ENCODE measurements at regions not wholly inside any gene's neighbourhood (a gene's known extent, or its start where the extent isn't known, plus 50 kb on each side); places are given as distances from the start of the nearest gene placed in this dataset.

- FAIRE-seq: no peak
- WGBS, 2 experiments (ENCODE audit: extremely low coverage in 1 of 2, insufficient coverage in 1 of 2, insufficient read length in 1 of 2, insufficient replicate concordance in 2 of 2, low coverage in 1 of 2, low lambda C conversion rate in 2 of 2, missing lambda C conversion rate in 1 of 2): 100% methylated on average over 1 of the region's 1 CpG; no CpG with 5 or more reads in 1 of the 2 experiments
- TF ChIP-seq HDAC6 (IDR thresholded peaks at IDR 0.05; ENCODE audit: low read depth, low read length): no peak
- no peak for TF ChIP-seq SP2 (IDR thresholded peaks at IDR 0.05; ENCODE audit: low read length)
- no peak for TF ChIP-seq EGR1 (IDR thresholded peaks at IDR 0.05; ENCODE audit: borderline replicate concordance, low read depth, low read length)
- no peak for TF ChIP-seq CTBP2 (IDR thresholded peaks at IDR 0.05; ENCODE audit: borderline replicate concordance, insufficient read depth, insufficient read length, low read length)
Observed at GRCh38 chr3:124567179-124567578, 163.1 kb upstream of the UMPS start.

More at GRCh38 chr3:124567179-124567578, 163.1 kb upstream of the UMPS start:
- Histone ChIP-seq H2BK15ac (ENCODE audit: low read length) (no peak overlapping the region), H3K18ac (ENCODE audit: extremely low read depth, low read length) (no peak overlapping the region), H3K79me1 (ENCODE audit: low read depth, low read length) (no peaks in the 10 kb centered on the region), H3K9ac (replicated peaks in 1 of 4; ENCODE audit: extremely low read depth in 1 of 4, low read depth in 3 of 4, low read length in 3 of 4) (no peak overlapping the region), H2AFZ (ENCODE audit: low read length) (no peak overlapping the region), H4K8ac (ENCODE audit: extremely low read depth, insufficient read depth, low read length) (no peak overlapping the region), H3K4ac (replicated peaks; ENCODE audit: insufficient read length, low read depth, low read length) (no peak overlapping the region), H2AK5ac (ENCODE audit: low read depth, low read length) (no peak overlapping the region), H3K4me3 (ENCODE audit: extremely low read depth in 1 of 4, insufficient read depth in 2 of 4, low read depth in 3 of 4, low read length in 4 of 4) (no peak overlapping the region), H3K79me2 (ENCODE audit: control insufficient read depth in 1 of 2, insufficient read depth in 2 of 2, low read length in 2 of 2) (no peaks in the 10 kb centered on the region), H3K23me2 (ENCODE audit: low read depth, low read length) (no peaks in the 10 kb centered on the region), H3K4me1 (replicated peaks in 1 of 4; ENCODE audit: control insufficient read depth in 3 of 4, insufficient read depth in 4 of 4, low read length in 3 of 4) (no peaks in the 10 kb centered on the region; a peak in 1 of 7 replicates), H2BK12ac (ENCODE audit: low read depth, low read length) (no peak overlapping the region), H3K36me3 (ENCODE audit: control insufficient read depth in 2 of 4, insufficient read depth in 4 of 4, low read length in 3 of 4) (no peaks in the 10 kb centered on the region), H3K23ac (ENCODE audit: insufficient read length) (no peak overlapping the region), H2BK5ac (ENCODE audit: low read depth, low read length) (no peak overlapping the region), H3K9me3 (ENCODE audit: insufficient read depth in 2 of 2, low read depth in 1 of 2, low read length in 1 of 2) (no peaks in the 10 kb centered on the region), H4K5ac (ENCODE audit: insufficient read length, low read depth, low read length) (no peak overlapping the region), H2BK120ac (replicated peaks; ENCODE audit: low read depth, low read length) (no peak overlapping the region), H3K27ac (ENCODE audit: low read depth, low read length) (no peak overlapping the region), H3K14ac (ENCODE audit: insufficient read length) (no peak overlapping the region), H4K91ac (replicated peaks; ENCODE audit: insufficient read length, low read length) (no peak overlapping the region), H4K20me1 (replicated peaks in 1 of 2; ENCODE audit: control insufficient read depth in 1 of 2, insufficient read depth in 2 of 2, low read length in 2 of 2) (no peaks in the 10 kb centered on the region), H3K56ac (replicated peaks; ENCODE audit: insufficient read length, low read depth, low read length) (no peak overlapping the region), H2BK20ac (ENCODE audit: low read length) (no peak overlapping the region), H3K27me3 (replicated peaks in 1 of 4; ENCODE audit: control insufficient read depth in 3 of 4, extremely low read depth in 1 of 4, insufficient read depth in 3 of 4, low read length in 3 of 4) (peaks cover 0 to 2% (median 0%) of the 10 kb centered on the region in 4 experiments; a peak in 2 of 7 replicates), H3K4me2 (ENCODE audit: insufficient read depth in 1 of 2, low read depth in 2 of 2, low read length in 2 of 2) (no peak overlapping the region)
- CTCF ChIA-PET (ENCODE audit: partially characterized antibody): interaction anchor here (0.9 to 6.9 kb wide), 8 partner anchors 8 to 487 kb away, joined by 3 to 144 read pairs (median 4); no protein-coding TSS in a partner anchor
- no peak for DNase-seq (ENCODE audit: low read depth in 1 of 2, low spot score in 2 of 2)
- POLR2A ChIA-PET (ENCODE audit: partially characterized antibody): no interaction called here
